Brain pericyte (primary cell): ENCODE measurements at regions not wholly inside any gene's neighbourhood (a gene's known extent, or its start where the extent isn't known, plus 50 kb on each side); places are given as distances from the start of the nearest gene placed in this dataset.
A peak's percentile ranks its signal among the peaks of the same experiment; 100 is the strongest.
"Not testable (repeated sequence)": the region's sequence is repeated elsewhere in the genome, so short reads cannot be mapped to it uniquely, and the experiment has no call there.

Experiments used
- DNase-seq: peaks from one replicate; pipeline ENCODE4 v3.0.0-alpha.2; 2012; ENCODE audit warnings: low read depth, low spot score

DNA sequence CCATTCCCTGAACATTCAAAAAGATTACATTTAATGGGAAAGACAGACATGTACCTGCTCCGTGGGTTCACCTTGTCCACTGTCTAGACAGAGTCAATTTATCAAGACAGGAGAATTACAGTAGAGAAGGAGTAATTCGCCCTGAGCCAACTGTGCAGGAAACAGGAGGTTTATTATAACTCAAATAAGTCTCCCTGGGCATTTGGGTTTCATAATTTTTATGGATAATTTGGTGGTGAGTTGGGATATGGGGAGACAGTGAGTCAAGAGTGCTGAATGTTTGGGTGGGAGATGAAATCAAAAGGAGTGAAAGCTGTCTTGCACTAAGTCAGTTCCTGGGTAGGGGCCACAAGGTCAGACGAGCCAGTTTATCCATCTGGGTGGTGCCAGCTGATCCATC, 165.9 kb upstream of the NAMPT start:
- DNase-seq = no peak

DNA sequence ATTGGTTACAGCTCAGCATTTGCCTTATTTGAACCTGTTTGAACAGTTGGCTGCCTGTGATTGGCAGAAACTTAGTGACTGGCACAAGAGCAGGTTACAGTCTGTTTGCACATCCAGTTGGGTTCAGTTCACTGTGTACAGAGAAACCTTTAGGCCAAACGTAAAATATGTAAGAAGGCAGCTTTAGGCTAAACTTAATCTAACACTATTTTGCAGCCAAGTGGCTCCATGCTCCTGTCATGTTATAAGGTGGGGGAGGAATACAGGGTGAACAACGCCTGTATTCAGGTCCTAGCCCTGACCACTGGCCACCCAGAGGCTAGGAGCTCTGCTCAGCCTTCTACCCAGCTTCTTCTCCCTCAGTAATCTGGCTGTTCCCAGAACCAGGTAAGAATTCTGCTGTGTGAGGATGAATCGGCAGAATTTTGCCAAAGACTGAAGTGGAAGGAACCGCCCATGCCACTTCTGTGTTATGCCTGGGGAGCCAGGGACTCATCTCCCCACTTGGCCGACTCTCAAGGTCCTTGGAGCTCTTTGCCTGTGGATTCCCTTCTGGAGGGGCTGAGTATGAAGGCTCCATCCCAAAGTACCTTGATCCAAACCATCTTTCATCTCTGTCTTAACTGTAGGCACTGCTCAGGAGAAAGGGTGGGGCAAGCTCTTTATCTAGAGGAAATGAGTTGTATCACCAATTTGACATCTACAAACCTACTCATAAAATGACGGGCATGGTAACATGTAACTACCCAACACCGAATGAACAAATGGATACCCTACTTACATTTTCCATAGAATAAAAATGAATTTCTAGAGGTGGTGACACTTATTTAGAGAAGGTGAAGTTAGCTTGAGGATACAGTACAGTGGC, 164.4 kb upstream of the NAMPT start:
- no peak for DNase-seq

DNA sequence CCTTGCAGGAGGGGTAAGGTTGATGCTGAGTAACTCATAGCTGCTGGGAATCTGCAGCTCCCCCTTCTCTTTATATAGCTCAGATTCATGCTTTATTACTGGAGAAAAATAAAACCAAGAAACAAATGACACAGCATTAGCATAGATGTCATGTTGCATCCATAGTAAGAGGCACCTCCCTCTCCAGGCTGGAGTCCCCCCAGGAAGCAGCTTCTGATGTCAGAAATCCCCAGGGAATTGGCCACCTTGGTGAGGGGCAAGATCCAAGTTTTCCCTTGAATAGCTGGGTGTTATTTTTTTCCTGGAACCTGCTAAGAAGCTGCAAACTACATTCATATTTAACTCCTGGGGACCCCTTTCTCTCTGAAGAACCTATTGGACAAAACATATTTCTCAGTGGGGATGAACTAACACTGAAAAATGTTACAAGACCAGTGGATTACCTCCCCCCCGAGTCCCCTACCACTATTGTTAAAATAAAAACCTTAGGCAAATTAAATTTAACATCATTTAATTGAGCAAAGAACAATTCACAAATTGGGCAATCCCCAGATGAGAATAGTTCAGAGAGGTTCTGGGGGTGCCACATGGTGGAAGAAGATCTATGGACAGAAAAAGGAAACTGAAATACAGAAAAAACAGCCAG, 163.7 kb upstream of the NAMPT start:
- DNase-seq = no peak

DNA sequence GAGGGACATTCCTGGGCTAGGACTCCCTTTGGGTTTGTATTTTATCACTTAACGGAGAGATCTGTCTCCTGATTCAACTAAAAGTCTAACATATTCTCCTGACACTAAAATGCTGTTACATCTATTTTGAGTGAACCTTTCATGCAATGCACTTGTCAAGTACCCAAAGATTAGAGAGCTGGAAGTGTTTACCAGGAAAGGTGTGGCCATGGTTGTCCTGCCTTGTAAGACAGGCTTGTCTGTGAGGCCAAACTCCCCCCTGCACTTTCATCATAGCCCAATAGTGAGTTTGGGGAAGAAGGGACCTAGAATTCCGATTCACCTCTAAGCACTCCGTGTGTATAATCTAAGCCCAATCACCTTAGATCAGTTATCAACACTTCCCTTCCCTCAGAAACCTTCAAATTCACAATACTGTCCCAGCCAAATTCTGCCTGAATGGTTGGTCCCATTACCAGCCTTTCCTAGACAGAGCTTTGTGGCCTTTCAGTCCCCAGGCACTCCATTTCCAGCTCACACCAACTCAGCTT, 162.6 kb upstream of the NAMPT start:
- no peak for DNase-seq

DNA sequence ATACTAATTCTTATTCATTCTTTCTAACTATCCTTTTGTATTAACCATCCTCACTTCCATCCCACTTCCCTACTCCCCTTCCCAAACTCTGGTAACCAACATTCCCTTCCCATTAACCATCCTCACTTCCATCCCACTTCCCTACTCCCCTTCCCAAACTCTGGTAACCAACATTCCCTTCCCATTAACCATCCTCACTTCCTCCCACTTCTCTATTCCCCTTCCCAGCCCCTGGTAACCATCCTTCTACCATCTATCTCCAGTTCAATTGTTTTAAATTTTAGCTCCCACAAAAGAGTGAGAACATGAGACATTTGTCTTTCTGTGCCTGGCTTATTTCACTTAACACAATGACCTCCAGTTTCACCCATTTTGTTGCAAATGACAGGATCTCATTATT, 160.6 kb upstream of the NAMPT start:
- not testable (repeated sequence) for DNase-seq

DNA sequence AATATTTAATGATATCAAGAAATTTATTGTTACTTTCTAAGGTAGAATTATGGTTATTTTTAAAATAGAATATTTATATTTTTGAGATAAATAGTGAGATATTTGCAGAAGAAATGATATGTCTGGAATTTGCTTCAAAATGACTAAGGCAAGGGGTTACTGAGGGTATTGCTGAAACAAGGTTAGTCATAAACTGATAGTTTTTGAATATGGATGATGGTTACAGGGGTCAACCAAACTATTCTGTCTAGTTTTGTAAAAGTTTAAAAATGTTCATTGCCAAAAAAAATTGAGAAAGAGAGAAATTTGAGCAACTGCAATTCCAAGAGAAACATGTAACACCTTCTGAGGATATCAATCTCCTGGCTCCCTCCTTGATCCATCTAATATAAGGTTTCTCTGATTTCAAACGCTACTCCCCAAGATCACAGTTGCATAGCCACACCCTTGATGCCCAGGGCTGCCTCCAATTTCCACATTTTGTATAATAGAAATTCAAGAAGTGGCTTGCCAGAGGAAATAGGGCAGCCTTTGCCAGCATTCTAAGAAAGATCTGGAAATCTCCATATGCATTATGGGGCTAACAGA, 159.4 kb upstream of the NAMPT start:
- DNase-seq = no peak

DNA sequence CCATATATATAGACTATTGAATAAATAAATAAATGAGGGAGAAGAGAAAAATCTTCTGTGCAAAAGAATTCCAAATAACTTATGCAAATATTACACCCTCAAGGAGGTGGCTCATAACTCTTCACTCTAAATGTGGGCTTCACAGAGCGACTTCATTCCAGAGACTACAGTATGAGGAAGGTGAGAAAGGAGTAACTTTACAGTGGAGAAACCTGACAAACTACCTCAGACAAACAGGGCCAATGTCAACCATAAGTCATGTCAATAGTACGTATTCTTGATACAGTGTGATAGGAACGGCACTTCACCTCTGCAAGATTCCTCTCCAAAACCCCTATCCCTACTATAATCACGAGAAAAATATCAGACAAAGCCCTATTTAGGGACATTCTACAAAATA, 158.4 kb upstream of the NAMPT start:
- no peak for DNase-seq

DNA sequence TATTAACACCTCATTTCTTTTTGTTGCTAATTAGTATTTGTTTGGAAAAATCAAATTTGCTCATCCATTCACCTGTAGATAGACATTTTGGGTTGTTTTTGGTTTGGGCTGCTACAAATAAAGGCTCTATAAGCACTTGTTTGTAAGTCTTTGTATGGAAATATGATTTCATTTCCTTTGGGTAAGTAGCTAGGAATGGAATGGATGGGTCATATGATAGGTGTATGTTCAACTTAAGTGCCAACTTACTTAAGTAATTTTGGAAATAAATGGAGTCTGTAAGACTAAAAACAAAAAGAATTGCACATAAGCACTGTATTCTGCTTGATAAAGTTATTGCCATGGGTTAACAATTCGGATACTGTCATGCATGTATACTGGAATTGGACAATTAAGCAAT, 157.7 kb upstream of the NAMPT start:
- no peak for DNase-seq

DNA sequence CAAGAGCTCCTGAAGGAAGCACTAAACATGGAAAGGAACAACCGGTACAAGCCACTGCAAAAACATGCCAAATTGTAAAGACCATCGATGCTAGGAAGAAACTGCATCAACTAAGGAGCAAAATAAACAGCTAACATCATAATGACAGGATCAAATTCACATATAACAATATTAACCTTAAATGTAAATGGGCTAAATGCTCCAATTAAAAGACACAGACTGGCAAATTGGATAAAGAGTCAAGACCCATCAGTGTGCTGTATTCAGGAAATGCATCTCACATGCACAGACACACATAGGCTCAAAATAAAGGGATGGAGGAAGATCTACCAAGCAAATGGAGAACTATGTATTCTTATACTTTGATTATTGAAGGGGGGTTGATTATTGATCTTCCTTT, 156.6 kb upstream of the NAMPT start:
- DNase-seq = not testable (repeated sequence)

DNA sequence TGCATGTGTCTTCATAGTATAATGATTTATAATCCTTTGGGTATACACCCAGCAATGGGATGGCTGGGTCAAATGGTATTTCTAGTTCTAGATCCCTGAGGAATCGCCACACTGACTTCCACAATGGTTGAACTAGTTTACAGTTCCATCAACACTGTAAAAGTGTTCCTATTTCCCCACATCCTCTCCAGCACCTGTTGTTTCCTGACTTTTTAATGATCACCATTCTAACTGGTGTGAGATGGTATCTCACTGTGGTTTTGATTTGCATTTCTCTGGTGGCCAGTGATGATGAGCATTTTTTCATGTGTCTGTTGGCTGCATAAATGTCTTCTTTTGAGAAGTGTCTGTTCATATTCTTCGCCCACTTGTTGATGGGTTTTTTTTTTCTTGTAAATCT, 152.2 kb upstream of the NAMPT start:
- not testable (repeated sequence) for DNase-seq

DNA sequence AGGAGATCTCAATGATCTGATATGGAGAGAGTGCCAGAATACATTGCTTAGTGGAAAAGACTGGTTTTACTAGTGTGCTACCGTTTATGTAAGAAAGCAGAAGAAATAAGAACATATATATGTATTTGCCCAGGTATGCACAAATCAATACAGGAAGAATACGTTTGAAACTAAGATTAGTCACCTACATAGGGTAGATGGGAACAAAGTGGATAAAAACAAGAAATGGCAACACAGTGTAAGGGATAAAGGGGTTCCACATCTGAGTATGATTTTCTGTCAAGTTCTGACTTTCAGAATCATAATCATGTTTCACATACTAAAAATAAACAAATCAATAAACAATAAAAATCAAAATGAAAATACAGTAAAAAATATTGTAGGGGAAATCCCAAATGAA, 148.6 kb upstream of the NAMPT start:
- DNase-seq = no peak

DNA sequence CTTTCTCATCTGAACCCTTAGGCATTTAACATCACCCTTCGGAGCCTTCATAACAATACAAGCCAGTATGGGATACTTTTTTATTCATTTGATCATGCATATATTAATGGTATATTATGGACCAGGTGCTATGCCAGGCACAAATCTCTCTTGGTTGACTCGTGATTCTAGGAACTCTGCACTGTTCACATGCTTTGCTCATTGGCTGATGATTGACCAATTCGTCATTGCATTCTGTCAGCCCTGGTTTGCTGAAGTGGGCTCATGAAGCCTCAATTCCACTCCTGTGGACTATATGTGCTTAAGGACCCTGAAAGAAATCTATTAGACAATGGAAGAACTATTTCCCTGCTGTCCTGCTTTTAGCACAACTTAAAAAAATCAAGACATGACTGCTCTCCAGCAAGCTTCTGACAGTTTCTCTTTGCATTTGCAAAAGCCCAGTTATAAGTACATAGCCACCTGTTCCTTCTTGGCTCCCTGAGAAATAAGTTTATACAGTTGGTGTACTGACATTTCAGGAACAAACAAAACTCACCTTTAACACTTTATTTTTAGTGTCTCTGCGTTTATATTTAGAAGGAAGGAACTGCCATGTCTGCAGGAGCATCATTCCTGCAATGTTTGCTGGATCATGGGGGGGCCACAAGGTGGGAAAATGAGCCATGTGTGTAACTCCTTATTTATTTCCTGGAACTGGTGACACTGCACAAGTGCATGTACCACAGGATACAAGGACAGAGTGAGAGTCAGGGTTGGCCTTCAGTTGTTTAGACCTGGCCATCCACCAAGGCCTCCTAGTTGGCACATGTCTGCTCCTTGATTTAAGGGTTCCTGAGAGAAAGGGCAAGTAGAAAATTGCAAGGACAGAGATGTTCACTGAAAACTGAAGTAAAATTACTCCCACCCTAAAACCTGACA, 146.0 kb upstream of the NAMPT start:
- no peak for DNase-seq

DNA sequence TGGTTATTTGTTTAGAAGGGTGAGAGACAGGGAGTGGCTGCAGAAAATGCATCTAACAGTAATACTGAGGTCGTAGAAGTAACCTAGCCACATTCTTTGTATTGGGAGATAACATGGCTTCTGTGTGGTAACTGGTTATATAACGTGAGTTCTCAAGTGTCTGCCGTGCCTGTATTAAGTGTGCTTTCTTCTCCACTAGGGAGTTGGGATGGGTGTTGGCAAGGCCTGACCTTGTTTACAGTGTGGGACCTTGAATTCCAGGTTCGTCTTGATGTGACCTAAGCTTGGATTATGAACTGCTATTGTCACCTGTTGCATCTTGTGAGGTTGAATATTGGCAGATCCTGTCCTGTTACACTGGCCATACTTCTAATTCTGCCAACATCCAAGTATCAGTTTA, 145.3 kb upstream of the NAMPT start:
- DNase-seq = no peak

DNA sequence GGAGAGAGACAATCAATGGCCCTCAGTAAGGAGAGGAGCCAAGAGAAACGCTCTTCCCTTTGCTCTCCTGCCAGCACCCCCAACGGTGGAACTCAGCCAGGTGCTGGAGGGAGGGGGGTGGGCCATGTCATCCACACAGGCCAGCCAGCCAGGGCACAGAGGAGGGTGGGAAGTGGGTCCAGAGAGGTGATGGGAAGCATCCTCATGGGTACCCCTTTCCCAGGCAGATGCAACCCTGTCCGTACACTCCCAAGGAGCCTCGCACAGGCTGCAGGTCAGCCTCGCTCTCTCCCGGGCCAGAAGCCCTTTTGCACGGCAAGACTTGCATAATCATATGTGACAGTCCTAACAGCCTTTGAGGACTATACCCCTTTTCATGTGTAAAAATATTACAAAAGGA, 142.0 kb upstream of the NAMPT start:
- no peak for DNase-seq

DNA sequence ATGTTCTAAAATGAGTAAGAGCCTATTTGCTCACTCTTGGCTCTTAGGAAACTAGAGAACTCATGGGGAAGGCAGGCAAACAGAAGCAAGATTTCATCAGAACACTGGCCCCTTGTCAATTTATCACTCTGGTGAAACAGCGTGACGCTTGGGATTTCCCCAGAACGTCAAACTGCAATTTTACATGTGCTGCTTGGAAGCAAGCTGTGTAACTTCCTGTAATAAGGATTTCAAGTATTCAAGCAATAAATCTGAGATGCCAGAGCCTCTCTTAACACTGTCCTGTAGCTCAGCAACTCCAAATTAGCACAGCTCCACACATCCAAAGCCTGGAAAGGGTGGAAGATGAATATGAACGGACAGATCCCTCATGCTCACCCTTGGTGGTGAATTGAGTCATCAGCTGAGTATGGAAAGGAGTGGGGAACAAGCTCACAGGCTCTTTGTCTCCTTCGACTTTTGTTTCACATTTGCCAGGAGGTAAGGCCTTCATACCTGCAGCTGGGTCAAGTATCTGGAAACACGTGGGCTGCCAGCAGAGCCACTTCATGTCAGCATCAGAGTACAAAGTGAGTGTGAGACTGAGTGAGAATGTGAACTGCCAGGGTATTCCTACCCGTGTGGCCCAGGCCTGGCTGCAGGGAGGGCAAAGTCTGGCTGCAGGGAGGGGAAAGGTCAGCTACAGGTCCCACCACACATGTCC, 140.4 kb upstream of the NAMPT start:
- peak; percentile 43 for DNase-seq

DNA sequence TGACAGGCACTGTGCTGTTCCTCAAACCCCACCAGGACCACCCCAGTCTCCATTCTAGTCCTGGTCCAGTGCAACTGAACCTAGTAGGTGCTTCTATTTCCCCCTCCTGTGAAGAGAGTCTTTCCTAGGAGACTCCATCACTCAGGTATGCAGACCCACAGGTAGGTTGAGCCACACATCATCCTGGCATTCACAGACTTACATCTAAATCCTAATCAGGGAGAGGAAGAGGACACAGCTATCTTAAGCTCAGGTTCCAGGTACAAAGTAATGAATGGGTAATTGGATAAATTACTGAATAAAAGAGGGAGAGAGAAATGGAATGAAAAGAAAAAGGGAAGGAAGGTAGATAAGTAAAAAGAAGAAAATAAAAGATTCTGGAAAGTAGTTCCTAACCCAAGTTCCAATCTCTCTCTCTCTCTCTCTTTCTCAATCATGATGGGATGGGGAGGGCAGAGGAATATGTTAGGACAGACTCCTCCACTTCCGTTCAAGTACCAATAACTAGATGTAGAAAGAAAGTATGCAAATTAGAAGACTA, 139.8 kb upstream of the NAMPT start:
- no peak for DNase-seq

DNA sequence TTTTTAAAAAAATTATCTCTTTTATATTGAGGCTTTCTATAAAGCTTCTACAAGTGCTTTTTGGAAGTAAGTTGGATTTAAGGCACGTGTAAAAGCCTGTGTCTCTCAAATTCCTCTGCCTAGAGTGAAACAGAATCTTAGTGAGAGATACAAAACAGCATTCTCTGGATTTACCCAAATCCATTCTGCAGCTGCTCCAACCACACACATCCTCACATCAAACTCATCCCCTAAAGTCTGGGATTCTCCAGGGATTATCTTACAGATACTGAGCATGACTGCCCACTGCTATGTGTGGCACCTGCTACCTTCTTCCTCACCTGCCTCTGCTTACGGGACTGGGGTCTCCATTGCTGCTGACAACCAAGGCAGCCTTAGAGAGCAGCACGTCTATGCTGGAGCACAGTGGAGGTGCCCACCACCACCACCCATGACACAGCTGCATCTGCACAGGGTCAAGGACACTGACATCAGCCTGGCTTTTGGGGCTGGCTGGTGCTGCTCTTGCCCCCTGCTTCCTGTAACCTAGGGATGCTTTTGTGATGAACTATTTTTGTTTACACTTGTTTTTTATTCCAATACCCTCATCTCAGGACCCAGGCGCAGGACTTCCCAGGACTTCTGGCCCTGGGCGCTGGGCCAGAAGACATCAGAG, 139.2 kb upstream of the NAMPT start:
- DNase-seq = no peak

DNA sequence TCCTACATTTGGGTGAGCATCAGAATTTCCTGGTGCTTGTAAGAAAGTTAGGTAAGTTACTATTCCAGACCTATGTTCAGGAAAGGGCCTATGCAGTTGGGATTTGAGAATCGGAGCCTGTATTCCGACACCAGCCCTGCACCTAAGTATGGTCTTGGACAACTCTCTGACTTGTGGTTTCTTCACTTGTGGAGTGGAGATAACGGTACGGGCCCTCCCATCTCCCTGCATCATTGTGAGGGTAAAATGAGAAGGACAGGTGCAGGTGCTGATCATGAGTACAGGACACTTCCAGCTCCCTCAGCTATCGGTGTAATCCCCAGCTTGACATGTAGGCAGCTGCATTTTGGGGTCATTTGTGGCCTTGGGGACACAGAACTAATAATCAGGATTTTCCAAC, 138.3 kb upstream of the NAMPT start:
- DNase-seq = no peak

DNA sequence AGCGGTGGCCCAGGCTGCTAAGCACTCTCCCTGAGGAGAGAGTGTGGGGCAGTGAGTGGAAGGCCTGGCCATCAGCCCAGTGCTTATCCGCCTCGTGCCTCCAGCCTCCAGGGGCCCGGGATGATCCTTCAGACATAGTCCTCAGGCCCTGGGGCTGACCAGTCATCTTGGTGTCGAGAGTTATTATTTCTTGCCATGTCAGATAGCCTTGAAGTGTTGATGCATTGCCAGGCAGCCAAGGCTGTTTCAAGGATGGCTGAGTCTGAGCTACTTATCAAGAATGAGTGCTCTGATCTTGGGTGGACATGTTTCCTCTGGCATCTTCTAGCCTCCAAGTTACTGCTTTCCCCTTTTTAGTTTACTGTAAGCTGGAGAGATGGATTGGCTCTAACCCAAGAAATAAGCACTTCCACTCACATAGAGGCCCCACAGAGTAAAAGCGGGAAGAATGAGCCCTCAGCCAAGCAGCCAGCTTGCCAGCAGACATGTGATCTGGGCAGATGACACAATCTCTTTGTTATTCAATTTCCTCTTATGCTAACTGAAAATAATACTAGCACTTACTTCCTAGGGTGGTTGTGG, 136.5 kb upstream of the NAMPT start:
- DNase-seq = peak; percentile 5

DNA sequence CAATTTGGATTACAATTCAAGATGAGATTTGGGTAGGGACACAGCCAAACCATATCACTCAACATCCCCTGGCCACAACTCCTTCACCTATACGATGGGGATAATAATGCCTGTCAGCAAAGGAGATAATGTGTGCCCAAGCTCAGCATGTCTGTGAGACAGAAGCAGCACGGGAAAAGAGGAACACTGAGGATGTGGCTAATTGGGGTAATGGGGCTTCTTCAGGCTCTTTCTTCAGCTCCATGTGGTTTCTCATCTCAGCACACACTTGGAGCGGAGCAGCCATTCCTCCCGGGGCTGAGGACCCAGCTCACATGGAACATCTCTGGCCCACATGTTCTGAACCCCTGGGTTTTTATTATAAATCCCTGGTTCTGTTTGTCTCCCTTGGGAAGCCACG, 136.0 kb upstream of the NAMPT start:
- DNase-seq = no peak
